HG02938 (cell line): ENCODE measurements at regions not wholly inside any gene's neighbourhood (a gene's known extent, or its start where the extent isn't known, plus 50 kb on each side); places are given as distances from the start of the nearest gene placed in this dataset.

ENCODE experiments used
- ATAC-seq: cut with Tn5 transposase; IDR thresholded peaks from one replicate; pipeline ENCODE4 v1.9.1; 2021; ENCODE audit warnings: mild to moderate bottlenecking, moderate library complexity; ENCODE audit not compliant: unreplicated experiment

GRCh38 chr6:24987446-24988115, 51.8 kb upstream of the RIPOR2 start:
- ATAC-seq, result no peak

- no peak for ATAC-seq
Measured at GRCh38 chr6:24988562-24988961, 52.8 kb upstream of the RIPOR2 start.

- no peak for ATAC-seq
Measured at GRCh38 chr6:24990236-24990845, 54.6 kb upstream of the RIPOR2 start.

GRCh38 chr6:24990944-24991809, 55.4 kb upstream of the RIPOR2 start:
- no peak for ATAC-seq

- ATAC-seq, result peak; percentile 81
Measured at GRCh38 chr6:24991810-24992467, 56.2 kb upstream of the RIPOR2 start.

- no peak for ATAC-seq
Measured at GRCh38 chr6:24994812-24995211, 59.1 kb upstream of the RIPOR2 start.

GRCh38 chr6:24995270-24995669, 59.5 kb upstream of the RIPOR2 start:
- ATAC-seq, result no peak

- ATAC-seq, result no peak
Measured at GRCh38 chr6:24996269-24996836, 60.6 kb upstream of the RIPOR2 start.

- no peak for ATAC-seq
Measured at GRCh38 chr6:24997231-24997630, 61.5 kb upstream of the RIPOR2 start.

- ATAC-seq, result no peak
Measured at GRCh38 chr6:24997905-24998304, 62.1 kb upstream of the RIPOR2 start.

- ATAC-seq, result no peak
Measured at GRCh38 chr6:25002326-25003091, 66.7 kb upstream of the RIPOR2 start.

GRCh38 chr6:25004357-25004756, 68.6 kb upstream of the RIPOR2 start:
- ATAC-seq, result no peak

- ATAC-seq, result no peak
Measured at GRCh38 chr6:25005010-25005409, 69.2 kb upstream of the RIPOR2 start.

GRCh38 chr6:25006075-25006474, 70.3 kb upstream of the RIPOR2 start:
- ATAC-seq, result no peak

- ATAC-seq, result no peak
Measured at GRCh38 chr6:25006565-25007001, 70.8 kb upstream of the RIPOR2 start.

GRCh38 chr6:25007269-25007699, 71.5 kb upstream of the RIPOR2 start:
- ATAC-seq, result peak; percentile 83

- ATAC-seq, result no peak
Measured at GRCh38 chr6:25008707-25009392, 73.1 kb upstream of the RIPOR2 start.

GRCh38 chr6:25009393-25009710, 73.6 kb upstream of the RIPOR2 start:
- no peak for ATAC-seq

GRCh38 chr6:25010176-25010575, 74.4 kb upstream of the RIPOR2 start:
- no peak for ATAC-seq
